ENCODE measurements at regions not wholly inside any gene's neighbourhood (a gene's known extent, or its start where the extent isn't known, plus 50 kb on each side); places are given as distances from the start of the nearest gene placed in this dataset.
"Not testable (repeated sequence)": the region's sequence is repeated elsewhere in the genome, so short reads cannot be mapped to it uniquely, and the experiment has no call there.

DNA sequence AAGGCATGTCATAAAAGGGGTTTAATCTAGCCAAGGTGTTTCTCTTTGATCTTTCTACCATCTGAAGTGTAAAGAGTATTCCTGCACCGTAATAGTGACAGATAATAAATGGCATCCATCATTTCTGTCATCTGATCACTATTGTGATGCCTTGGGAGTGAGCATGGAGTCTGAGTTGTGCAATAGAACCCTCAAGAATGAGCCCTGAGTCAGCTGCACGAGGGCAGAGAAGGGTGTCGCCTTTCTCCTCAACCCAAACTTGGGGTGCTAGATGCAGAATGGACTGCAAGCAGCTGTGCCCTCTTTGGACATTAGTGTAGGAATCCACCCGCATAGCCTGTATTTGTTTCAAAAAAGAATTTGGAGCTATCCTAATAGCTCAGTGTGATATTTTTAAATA is 115.2 kb downstream of the ZNF37A start:
- DNase-seq (ENCODE audit: low read depth) = peak; percentile 4

DNA sequence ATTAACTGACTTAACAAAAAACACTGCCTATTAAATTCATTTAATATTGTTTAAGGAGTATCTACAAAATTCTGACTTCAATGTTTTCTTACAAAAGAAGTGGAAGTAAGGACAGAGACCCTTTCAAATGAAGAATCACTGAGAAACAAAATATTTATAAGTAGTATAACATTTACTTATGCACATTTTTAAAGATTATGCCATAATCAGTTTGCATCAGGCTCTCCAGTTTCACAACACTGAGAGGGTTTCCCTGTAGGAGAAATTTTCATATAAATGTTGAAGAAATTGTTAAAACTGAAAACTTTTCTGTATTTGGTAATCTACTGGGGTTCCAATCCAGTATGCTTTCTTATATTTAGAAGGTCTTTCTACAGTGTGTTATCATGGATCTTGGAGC is 115.6 kb downstream of the ZNF37A start:
- DNase-seq (ENCODE audit: low read depth) = not testable (repeated sequence)

DNA sequence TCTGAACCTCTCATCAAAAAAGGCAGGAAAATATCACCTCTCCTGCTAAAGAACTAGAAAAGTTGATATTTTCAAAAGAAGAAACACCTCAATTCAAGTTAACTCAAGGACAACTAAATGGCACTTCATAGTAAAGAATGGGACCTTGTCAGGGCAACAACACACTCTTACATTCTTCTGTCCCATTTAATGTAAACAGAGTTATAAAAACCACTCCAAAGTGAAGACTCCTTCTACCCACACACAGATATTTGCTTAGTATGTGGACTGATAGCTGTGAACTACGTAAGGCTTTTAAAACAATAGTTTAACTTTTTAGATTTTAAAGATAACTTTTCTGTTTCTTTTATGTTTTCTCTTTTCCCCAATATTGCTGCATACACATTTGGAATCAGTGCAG is 118.3 kb downstream of the ZNF37A start:
- no peak for DNase-seq (ENCODE audit: low read depth)

DNA sequence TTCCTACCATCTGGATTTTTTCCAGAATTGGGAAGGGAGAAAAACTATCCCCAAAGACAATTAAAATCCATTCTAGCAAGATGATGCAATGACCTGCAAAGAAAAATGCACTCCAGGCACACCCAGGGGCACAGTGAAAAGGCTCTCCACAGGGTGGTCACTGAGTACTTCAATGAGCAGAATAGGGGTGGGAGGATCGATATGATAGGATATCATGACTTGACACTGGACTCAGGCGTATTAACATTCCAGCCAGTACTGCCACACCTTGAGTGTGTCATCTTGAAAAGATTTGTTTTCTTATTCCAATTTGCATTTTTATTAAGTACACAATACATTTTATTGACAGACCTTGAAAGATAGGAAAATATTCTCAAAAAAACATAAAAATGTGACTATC is 132.2 kb downstream of the ZNF37A start:
- no peak for DNase-seq (ENCODE audit: low read depth)

DNA sequence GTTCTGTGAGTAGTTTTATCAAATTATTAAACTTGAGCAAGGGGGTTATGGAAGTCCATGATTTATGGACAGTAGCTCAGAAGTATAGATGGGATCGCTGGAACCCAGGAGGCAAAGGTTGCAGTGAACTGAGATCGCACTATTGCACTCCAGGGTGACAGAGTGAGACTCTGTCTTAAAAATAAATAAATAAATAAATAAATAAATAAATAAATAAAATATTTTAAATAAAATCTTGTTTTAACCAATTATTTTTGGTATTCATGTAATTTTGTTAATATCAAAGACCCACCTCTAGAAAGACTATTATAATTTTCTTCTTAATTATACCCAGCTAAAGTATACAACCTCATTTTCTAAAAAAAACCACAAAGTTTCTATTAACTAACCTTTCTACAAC is 134.3 kb downstream of the ZNF37A start:
- no peak for DNase-seq (ENCODE audit: low read depth)

DNA sequence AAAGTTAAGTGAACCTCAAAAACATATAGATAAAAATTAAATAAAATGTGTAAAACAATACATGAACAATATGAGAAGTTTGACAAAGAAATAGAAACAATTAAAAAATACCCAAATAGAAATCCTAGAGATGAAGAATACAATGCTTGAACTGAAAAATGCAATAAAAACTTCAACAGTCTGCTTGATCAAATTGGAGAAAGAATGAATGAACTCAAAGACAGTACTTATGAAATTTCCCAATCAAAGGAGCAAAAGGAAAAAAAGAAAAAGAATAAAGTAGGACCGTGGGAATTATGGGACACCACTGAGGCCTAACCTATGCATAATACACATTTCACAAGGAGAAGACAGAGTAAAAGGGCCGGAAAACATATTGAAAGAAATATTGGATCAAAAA is 144.3 kb downstream of the ZNF37A start:
- DNase-seq (ENCODE audit: low read depth) = not testable (repeated sequence)

DNA sequence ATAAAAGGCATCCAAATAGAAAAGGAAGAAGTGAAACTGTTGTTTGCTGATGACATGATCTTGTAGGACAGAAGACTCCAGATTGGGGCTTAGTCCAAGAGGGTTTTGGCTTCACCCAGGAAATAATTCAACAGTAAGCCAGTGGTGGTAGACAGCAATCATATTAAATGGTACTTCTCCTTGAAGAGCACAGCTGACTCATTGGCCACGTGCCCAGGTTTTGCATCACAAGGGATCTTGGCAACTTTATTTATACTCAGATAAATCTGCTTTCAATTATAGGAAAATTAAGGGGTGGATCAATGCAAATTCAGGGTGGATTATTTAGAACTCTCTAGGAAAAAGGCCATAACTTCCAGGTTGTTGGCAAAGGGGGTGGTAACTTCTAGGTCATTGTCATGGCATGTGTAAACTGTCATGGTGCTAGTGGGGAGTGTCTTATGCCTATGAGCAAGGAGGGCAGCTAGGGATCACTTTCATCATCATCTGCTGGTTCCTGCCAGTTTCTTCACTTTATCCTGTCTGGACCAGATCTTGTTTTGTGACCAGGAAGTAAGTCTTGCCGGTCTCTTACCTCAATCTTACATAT is 148.0 kb downstream of the ZNF37A start:
- peak; percentile 2 for DNase-seq (ENCODE audit: low read depth)

DNA sequence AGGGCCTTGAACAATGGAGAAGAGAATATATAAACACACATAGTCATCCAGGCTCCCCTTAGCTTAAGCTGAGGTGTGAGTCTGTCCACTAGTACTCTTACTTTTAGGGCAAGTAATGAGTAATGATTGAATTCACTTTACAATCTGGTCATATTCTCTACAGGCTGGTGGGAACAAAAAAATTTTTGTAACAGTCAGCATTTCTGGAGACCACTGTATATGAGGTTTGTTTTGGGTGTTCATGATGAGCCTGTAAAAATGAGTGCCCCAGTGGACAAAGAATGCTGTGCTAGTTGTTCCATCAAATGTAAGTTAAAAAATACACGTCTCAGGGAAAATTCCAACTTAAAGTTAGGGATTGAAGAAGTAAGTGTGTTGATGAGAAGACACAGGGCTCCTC is 154.0 kb downstream of the ZNF37A start:
- DNase-seq (ENCODE audit: low read depth) = not testable (repeated sequence)

DNA sequence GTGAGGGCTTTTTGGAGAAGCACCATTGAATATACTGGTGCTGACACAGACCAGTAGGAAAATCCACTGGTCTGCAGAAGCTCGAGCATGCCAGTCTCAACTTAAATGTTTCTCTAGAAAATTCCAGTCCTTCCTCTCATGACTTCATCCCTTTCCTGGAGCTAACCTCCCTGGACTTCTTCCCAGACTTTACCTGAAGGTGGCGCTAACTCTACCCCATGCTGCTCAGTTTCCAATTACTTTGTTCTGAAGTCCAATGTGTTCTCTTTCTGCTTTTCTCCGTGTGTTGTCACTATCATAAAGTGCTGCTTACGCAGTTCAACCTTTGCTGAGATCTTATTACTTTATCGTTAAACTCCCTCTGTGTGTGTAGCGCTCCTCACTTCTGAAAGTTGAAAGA is 158.4 kb downstream of the ZNF37A start:
- not testable (repeated sequence) for DNase-seq (ENCODE audit: low read depth)

DNA sequence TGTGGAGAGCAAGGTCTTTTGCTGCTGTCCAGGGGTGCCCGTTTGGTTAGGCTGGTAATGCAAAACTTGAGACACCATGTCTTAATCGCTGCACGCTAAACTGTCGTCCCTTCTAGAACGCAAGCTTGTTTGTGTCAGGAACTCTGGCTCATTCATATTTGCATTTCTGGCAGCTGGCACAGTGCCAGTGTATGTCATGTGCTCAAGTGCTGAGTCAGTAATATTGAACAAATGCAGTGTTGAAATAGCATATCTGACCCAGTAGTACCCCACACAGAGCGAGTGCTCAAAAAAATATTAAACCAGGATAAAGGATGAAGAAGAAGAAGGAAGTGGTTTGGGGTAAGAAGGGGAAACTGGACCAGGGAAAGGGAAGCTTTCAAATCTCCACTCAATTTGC is 173.4 kb downstream of the ZNF37A start:
- DNase-seq (ENCODE audit: low read depth) = not testable (repeated sequence)

DNA sequence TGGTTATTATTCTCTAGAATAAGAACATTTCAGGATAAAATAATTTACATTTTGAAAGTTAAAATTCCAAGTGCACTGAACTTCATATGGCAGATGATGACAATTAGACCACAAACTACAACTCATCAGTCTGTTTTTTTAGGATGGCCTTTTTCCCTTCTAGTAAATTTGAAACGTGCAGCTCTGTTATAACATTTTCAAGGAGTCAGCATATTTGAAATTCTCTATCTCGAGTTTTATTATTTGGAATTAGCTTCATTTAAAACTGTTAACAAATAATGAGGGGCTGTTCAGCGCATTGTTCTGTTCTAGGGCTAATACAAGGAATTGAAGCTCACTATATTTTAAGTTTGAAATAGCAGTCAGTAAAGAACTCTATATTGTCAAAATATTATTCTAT is 176.9 kb downstream of the ZNF37A start:
- DNase-seq (ENCODE audit: low read depth) = not testable (repeated sequence)

DNA sequence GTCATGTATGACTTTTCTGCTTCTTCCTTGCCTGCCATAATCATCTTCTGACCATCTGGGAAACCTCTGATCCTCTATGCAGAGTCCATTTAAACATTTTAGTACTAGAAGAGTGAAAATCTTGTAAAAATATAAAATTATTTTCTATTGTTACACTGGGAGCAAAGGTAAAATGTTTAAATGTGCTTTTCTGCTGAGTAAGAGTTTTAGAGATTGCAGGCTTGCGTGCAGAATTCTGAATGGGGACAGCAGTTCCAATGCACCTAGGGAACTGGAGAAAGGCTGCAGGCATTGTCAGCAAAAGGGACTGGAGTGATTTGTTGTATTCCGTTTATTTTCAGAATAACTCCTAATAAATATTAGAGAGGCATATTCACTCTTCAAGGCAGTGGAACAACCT is 180.7 kb downstream of the ZNF37A start:
- not testable (repeated sequence) for DNase-seq (ENCODE audit: low read depth)

DNA sequence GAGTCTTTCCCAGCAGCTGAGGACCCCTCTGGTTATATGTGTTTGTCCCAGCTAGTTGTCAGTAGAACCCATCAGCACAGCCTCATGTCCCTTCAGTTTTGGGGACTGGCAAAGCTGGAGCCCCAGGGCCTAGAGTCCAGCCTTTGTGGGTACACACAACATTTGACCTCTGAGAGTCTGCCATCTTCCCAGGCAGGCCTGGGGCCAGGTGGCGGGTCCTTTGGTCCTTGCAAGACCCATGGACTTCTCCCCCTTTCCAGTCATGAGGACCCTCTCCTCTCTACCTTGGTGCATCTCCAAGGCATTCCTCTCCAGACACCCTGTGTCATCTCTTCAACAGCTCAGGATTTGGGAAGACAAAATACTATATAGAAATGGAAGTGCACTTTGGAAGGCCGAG is 198.4 kb downstream of the ZNF37A start:
- DNase-seq (ENCODE audit: low read depth) = not testable (repeated sequence)

DNA sequence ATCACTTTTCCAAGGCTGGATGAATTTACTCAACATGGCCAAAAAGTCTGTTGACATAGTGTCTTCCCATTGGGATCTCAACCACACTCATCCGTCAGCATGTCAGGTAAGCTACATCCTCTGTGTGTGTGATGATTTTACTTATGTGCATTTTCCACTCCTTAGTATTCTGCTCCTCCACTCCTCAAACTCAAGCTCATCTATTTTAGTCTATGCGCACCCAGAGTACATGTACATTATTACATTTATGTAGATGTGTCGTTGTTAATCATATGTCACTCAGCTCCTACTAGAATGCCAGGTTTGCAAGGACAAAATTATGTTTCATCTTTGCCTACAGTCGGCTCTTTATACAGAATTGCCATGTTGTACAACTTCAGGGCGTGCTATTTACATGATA is 216.0 kb downstream of the ZNF37A start:
- DNase-seq (ENCODE audit: low read depth) = not testable (repeated sequence)

DNA sequence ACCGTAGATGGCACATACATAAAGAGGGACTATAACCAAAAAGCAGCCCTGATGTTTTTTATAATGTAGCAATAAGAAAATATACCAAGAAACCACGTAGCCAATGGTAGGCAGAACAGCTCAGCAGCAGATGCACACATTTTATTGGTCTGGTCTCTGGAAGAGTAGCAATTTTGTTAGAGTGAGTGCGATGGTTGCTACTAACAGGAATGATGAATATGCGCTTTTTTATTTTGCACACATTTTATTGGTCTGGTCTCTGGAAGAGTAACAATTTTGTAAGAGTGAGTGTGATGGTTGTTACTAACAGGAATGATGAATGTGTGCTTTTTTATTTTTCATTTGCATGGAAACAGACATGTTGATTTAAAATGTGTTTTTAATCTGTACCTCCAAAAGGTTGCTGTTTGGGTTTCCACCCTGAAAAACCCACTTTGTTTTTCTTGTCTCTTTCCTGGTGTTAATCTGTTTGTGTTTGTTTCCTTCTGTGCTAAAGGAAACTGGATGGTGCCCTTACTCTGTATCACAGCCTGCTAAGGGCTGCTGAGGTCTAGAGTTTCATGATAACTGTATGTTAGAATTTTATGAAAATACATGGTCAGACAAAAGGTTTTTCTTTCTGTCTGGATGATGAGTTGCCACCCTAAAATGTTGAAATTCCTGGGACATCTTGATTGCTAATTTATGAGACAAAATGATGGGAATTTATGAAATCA is 221.1 kb downstream of the ZNF37A start:
- not testable (repeated sequence) for DNase-seq (ENCODE audit: low read depth)

DNA sequence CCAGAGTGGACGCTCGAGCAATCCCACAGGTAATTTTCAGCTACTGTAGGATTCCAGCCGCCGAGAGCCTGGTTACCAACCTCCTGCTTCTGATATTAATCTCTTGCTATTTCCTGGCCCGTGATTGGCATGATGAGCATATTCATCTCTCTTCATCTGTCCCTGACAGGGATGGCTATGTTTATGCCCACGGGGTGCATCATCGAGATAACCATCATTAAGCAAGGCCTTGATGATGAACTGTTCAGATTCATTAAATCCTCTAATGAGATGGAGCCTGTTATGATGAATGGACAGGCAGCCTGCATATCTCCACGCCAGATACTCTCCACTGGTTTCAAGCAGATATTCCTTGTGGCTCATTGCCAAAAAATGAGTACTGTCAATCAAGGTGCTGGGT is 227.3 kb downstream of the ZNF37A start:
- DNase-seq (ENCODE audit: low read depth) = not testable (repeated sequence)

DNA sequence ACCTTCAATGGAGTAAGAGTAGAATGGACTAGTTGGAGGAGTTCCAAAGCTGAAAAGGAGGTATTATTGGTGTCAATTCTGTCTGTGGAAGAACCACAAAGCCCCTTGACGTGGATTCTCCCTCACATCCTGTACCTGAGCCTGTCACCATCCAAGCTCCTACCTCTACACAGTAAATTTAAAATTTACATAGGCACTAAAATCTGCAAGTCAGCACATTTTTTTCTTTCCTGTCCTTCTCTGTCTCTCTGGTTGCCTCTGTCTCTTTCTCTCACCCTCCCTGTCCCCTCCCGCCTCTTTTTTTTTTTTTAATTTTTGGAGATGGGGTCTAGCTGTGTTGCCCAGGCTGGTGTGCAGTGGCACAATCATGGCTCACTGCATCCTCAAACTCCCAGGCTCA is 236.2 kb downstream of the ZNF37A start:
- DNase-seq (ENCODE audit: low read depth) = not testable (repeated sequence)

DNA sequence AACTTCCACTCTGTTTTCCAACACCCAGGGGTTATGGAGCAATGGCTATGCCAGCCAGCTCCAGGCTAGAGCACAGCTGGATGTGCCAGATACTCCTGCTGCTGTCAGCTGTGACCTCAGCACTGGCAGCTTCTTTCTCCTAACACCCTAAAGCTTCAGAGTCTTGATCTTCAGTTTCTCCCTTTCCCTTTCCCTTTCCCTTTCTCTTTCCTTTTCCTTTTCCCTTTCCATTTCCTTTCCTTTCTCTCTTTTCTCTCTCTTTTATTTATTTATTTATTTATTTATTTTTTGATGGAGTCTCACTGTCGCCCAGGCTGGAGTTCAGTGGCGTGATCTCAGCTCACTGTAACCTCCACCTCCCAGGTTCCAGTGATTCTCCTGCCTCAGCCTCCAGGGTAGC is 237.0 kb downstream of the ZNF37A start:
- DNase-seq (ENCODE audit: low read depth) = not testable (repeated sequence)

DNA sequence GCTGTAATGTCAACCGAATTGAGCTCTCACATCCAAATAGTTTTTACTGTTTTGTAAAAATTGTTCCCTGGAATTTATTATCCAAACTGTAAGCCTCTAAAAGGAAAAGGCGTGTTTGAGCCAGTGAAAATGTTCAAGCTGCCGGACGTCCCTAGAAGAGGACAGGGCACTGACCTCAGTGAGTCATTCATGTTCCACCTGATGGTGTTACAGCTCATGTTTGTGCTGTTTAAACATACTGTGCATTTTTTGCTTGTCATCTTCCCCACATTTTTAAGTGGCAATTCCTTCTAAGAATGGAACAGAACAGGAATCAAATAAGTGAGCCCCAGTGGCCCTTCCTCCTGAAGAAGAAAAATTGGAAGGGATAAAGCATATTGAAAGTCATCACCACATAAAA is 239.6 kb downstream of the ZNF37A start:
- not testable (repeated sequence) for DNase-seq (ENCODE audit: low read depth)

DNA sequence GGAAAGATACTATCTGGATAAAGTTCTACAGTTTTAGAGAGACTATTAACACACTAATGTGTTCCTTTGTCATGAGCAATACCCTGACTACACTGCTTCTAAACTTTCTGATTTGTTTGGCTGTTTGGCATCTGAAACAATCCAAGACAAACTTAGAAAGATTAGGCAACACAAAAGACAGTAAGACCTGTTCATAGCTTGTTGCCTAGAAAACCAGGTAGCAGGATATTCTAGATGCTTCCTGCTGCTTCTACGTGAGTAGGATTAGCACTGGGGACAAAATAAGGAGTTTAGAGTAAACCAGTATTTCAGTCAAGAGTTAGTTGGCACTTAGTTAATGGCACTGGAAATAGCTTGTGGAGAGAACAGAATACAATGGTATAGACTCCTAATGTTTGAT is 256.5 kb downstream of the ZNF37A start:
- not testable (repeated sequence) for DNase-seq (ENCODE audit: low read depth)

DNA sequence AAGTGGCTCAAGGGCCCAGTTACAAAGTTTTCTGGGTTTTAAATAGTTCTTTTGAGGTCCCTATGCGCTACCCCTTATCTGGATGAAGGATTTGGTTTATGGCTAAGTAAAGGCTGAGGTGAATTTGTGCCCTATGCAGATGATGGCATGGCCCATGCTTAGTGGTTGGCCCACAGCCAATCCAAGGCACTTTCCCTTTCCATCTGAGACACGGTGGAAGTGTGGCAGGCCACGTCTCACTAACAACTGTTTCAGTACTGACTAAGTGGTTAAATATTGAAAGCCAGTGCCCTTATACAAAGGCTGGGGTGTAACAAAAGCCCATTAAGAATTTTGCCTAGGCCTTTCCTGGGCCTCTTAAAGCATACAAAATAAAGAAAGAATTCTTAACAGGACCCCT is 260.3 kb downstream of the ZNF37A start:
- not testable (repeated sequence) for DNase-seq (ENCODE audit: low read depth)

DNA sequence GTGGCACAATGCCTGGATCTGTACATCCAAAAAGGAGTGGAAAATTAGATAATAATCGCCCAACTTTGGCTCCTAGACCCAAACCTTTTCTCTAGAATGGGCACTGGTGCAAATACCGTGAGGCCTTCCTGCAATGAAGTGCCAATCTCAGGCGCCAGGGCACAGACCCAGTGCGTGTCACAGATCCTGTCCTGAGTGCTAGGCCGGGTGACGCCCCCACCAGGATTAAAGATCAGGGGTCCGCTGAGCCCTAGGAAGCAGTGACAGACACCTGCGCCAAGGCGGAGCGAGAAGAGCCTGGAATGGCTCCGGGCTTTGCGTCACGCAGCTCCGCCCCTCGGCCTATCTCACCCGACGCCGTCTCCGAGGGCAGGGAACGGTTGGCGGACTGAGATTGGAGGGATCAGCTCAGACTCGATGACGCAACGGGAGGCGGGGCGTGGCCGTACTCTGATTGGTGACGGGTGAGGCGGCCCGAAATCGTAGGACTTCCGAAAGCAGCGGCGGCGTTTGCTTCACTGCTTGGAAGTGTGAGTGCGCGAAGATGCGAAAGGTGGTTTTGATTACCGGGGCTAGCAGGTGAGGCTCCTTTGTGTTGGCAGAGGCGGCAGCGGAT is 261.9 kb downstream of the ZNF37A start:
- peak; percentile 34 for DNase-seq (ENCODE audit: low read depth)

DNA sequence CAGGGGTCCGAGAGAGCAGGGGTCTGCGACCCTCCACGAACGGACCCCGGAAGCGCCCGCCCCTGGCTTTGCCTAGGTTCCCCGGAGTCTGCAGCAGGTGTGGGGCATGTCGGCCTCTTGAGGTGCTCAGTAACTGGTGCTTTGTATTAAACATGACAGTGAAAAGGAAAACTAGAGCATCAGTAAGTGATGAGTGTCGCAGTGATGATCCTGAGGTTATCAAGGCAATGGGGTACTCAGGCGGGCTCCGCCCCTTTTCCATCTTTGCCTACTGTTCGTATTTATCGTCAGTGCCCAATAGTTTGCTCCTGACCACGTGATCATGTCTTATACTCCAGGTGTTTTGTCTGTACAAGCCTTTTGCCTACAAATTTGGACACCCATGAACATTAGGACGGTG is 262.4 kb downstream of the ZNF37A start:
- DNase-seq (ENCODE audit: low read depth) = not testable (repeated sequence)
